HepG2 (cell line): ENCODE measurements at regions not wholly inside any gene's neighbourhood (a gene's known extent, or its start where the extent isn't known, plus 50 kb on each side); places are given as distances from the start of the nearest gene placed in this dataset.

Experiments used
- TF ChIP-seq, protein P1 (sequence below), 2 experiments: fragments of 450-650 bp in 1 of 2; sonication (generic) in 1 of 2; formaldehyde crosslinking in 1 of 2; IDR thresholded peaks; 2 replicates each; pipeline versions ENCODE4 v1.6.1 to v1.8.0; 2016 to 2022; ENCODE audit warnings: antibody characterized with exemption in 1 of 2, mild to moderate bottlenecking in 1 of 2, missing genetic modification reagents in 1 of 2
- TF ChIP-seq, protein P2 (sequence below): sonication (generic); formaldehyde crosslinking; IDR thresholded peaks from 2 replicates; pipeline ENCODE4 v1.5.0; 2020; ENCODE audit warnings: mild to moderate bottlenecking, missing genetic modification reagents

DNA sequence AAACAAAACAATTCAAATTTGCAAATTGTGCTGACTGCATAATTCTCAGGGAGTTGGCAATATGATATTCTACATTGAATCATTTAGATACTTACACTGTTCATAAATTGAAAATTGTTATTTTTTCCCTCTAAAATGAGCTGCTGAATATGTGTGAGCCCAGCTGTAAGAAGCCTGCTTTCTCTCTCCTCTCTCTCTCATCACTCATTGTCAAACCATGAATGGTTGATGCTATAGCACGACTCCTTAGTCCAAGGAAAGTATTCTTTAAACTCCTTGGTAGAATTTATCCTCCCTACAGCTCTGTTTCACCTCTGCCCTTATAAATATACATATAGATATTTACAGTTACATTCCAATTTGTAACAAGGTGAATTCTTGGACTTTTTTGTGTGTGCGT, 116.4 kb upstream of the POU3F2 start:
- TF ChIP-seq, protein P1, sequence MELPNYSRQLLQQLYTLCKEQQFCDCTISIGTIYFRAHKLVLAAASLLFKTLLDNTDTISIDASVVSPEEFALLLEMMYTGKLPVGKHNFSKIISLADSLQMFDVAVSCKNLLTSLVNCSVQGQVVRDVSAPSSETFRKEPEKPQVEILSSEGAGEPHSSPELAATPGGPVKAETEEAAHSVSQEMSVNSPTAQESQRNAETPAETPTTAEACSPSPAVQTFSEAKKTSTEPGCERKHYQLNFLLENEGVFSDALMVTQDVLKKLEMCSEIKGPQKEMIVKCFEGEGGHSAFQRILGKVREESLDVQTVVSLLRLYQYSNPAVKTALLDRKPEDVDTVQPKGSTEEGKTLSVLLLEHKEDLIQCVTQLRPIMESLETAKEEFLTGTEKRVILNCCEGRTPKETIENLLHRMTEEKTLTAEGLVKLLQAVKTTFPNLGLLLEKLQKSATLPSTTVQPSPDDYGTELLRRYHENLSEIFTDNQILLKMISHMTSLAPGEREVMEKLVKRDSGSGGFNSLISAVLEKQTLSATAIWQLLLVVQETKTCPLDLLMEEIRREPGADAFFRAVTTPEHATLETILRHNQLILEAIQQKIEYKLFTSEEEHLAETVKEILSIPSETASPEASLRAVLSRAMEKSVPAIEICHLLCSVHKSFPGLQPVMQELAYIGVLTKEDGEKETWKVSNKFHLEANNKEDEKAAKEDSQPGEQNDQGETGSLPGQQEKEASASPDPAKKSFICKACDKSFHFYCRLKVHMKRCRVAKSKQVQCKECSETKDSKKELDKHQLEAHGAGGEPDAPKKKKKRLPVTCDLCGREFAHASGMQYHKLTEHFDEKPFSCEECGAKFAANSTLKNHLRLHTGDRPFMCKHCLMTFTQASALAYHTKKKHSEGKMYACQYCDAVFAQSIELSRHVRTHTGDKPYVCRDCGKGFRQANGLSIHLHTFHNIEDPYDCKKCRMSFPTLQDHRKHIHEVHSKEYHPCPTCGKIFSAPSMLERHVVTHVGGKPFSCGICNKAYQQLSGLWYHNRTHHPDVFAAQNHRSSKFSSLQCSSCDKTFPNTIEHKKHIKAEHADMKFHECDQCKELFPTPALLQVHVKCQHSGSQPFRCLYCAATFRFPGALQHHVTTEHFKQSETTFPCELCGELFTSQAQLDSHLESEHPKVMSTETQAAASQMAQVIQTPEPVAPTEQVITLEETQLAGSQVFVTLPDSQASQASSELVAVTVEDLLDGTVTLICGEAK (IDR thresholded peaks at IDR 0.05) = no peak
- TF ChIP-seq, protein P1 (CRISPR knock-in tag; IDR thresholded peaks at IDR 0.05) = no peak
- TF ChIP-seq, protein P2, sequence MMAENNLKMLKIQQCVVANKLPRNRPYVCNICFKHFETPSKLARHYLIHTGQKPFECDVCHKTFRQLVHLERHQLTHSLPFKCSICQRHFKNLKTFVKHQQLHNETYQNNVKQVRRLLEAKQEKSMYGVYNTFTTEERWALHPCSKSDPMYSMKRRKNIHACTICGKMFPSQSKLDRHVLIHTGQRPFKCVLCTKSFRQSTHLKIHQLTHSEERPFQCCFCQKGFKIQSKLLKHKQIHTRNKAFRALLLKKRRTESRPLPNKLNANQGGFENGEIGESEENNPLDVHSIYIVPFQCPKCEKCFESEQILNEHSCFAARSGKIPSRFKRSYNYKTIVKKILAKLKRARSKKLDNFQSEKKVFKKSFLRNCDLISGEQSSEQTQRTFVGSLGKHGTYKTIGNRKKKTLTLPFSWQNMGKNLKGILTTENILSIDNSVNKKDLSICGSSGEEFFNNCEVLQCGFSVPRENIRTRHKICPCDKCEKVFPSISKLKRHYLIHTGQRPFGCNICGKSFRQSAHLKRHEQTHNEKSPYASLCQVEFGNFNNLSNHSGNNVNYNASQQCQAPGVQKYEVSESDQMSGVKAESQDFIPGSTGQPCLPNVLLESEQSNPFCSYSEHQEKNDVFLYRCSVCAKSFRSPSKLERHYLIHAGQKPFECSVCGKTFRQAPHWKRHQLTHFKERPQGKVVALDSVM = no peak
